ENCODE measurements at regions not wholly inside any gene's neighbourhood (a gene's known extent, or its start where the extent isn't known, plus 50 kb on each side); places are given as distances from the start of the nearest gene placed in this dataset.

GRCh38 chr2:147509821-147510220, 335.0 kb upstream of the ACVR2A start:
- BruUV-seq (replicated peaks), result no TSS peak
- in situ Hi-C loops (cut with HindIII; ENCODE audit: low pct_unique_long_range_greater_than_20kb, low sequenced_read_pairs) (no loop called here), intact Hi-C loops (cut with micrococcal nuclease; ENCODE audit: unreplicated experiment) (no loop called here)
- Histone ChIP-seq H3K4me3 (ENCODE audit: low read depth in 2 of 2, low read length in 2 of 2) (no peak overlapping the region), H3K9me3 (ENCODE audit: control insufficient read depth, insufficient read depth, low read depth, low read length) (no peaks in the 10 kb centered on the region), H3K4me1 (ENCODE audit: control insufficient read depth, insufficient read depth, low read length) (no peaks in the 10 kb centered on the region), H3K27ac (ENCODE audit: low read length) (no peak overlapping the region), H3K36me3 (ENCODE audit: control insufficient read depth, insufficient read depth, low read length) (no peaks in the 10 kb centered on the region), H3K27me3 (ENCODE audit: control insufficient read depth, insufficient read depth, low read length) (no peaks in the 10 kb centered on the region; the same call in 1 of the 2 replicates)
- TF ChIP-seq SIN3A (IDR thresholded peaks at IDR 0.05; ENCODE audit: borderline replicate concordance, insufficient read depth, low read depth, low read length), result no peak
- no peak for TF ChIP-seq REST (IDR thresholded peaks at IDR 0.05; ENCODE audit: insufficient read depth in 1 of 2, low read depth in 2 of 2, low read length in 1 of 2)
- no peak for TF ChIP-seq CTCF (IDR thresholded peaks at IDR 0.05)
- no peak for TF ChIP-seq TCF7L2 (IDR thresholded peaks at IDR 0.05; ENCODE audit: low read depth, low read length)
- ChIA-PET POLR2A (no interaction called here), CTCF (no interaction called here)
- ATAC-seq (no peak), DNase-seq (ENCODE audit: low read depth, low spot score) (no peak)

GRCh38 chr2:147506889-147507288, 337.9 kb upstream of the ACVR2A start:
- intact Hi-C loops (cut with micrococcal nuclease; ENCODE audit: unreplicated experiment) (no loop called here), in situ Hi-C loops (cut with HindIII; ENCODE audit: low pct_unique_long_range_greater_than_20kb, low sequenced_read_pairs) (no loop called here)
- no peaks in the 10 kb centered on the region for H3K4me1 ChIP-seq (ENCODE audit: control insufficient read depth, insufficient read depth, low read length)
- H3K36me3 ChIP-seq (ENCODE audit: control insufficient read depth, insufficient read depth, low read length), result no peaks in the 10 kb centered on the region
- no TSS peak for BruUV-seq (replicated peaks)
- POLR2A ChIA-PET, result interaction anchor here (0.5 kb wide), 1 partner anchor 26 kb away, joined by 5 read pairs; no protein-coding TSS in a partner anchor
- no peak for DNase-seq (ENCODE audit: low read depth, low spot score)
- ATAC-seq, result no peak
- no peak overlapping the region for H3K4me3 ChIP-seq (ENCODE audit: low read depth in 2 of 2, low read length in 2 of 2)
- no peaks in the 10 kb centered on the region; the same call in 1 of the 2 replicates for H3K27me3 ChIP-seq (ENCODE audit: control insufficient read depth, insufficient read depth, low read length)
- TF ChIP-seq TCF7L2 (IDR thresholded peaks at IDR 0.05; ENCODE audit: low read depth, low read length) (no peak), POLR2AphosphoS5 (IDR thresholded peaks at IDR 0.05; ENCODE audit: low read depth, low read length) (no peak), CTCF (IDR thresholded peaks at IDR 0.05) (no peak), SIN3A (IDR thresholded peaks at IDR 0.05; ENCODE audit: borderline replicate concordance, insufficient read depth, low read depth, low read length) (no peak), REST (IDR thresholded peaks at IDR 0.05; ENCODE audit: insufficient read depth in 1 of 2, low read depth in 2 of 2, low read length in 1 of 2) (no peak)
- CTCF ChIA-PET, result no interaction called here
- no peaks in the 10 kb centered on the region for H3K9me3 ChIP-seq (ENCODE audit: control insufficient read depth, insufficient read depth, low read depth, low read length)
- no peak overlapping the region for H3K27ac ChIP-seq (ENCODE audit: low read length)
